K562 (cell line): ENCODE measurements at regions not wholly inside any gene's neighbourhood (a gene's known extent, or its start where the extent isn't known, plus 50 kb on each side); places are given as distances from the start of the nearest gene placed in this dataset.

ENCODE experiments used
- ATAC-seq: fragments of 200-7000 bp; cut with Tn5 transposase; 3 replicates; pipeline ENCODE4 v1.9.1; 2020; ENCODE audit warnings: moderate library complexity
- BruUV-seq: library from RNA; stranded (reverse); fragments of 400-500 nt; replicated peaks from 2 replicates; lab custom pipeline; 2021; lab: Mats Ljungman, UMichigan
- CTCF ChIA-PET: fragments of 300-600 bp; formaldehyde crosslinking; extraction: SDS; loops from one replicate; lab custom pipeline; 2021; ENCODE audit warnings: low intra/inter-chr PET ratio; lab: Yijun Ruan, JAX
- POLR2A ChIA-PET: fragments of 300-600, 350-650 bp; sonication (Branson Sonifier 250); formaldehyde crosslinking; extraction: SDS; loops from one replicate; lab custom pipeline; 2021; ENCODE audit warnings: antibody characterized with exemption, inconsistent platforms; lab: Yijun Ruan, JAX
- DNase-seq, 4 experiments: peaks; one replicate each; pipeline versions ENCODE4 v3.0.0 to v3.0.0-alpha.2; 2011 to 2018; ENCODE audit warnings: low spot score in 3 of 4, mixed read lengths in 3 of 4; ENCODE audit errors: extremely low read depth in 1 of 4
- FAIRE-seq: peaks from 2 replicates; lab custom pipeline; 2011; peaks lifted over from hg19 to GRCh38; lab: Jason Lieb, UNC
- H2AFZ ChIP-seq: 2 replicates; pipeline ENCODE4 v1.6.0; 2011; ENCODE audit warnings: low read depth, low read length, control low read depth, inconsistent platforms
- H3K27ac ChIP-seq: fragments of 200-600 bp; 3 replicates; pipeline ENCODE4 v1.8.0; 2011; ENCODE audit warnings: low read depth, mild to moderate bottlenecking, control low read depth, inconsistent platforms, low read length, moderate library complexity, mixed read lengths; ENCODE audit errors: extremely low read depth
- H3K27me3 ChIP-seq, 2 experiments: fragments of 300-600 bp in 1 of 2; 2 replicates in 1 of 2; 3 replicates in 1 of 2; pipeline versions ENCODE4 v1.6.0 to v1.8.0; 2011; ENCODE audit warnings: inconsistent platforms in 2 of 2, low read length in 2 of 2, mild to moderate bottlenecking in 1 of 2, mixed read lengths in 1 of 2, moderate library complexity in 1 of 2; ENCODE audit not compliant: control insufficient read depth in 2 of 2, insufficient read depth in 2 of 2
- H3K36me3 ChIP-seq: fragments of 300-600 bp; 3 replicates; pipeline ENCODE4 v1.8.0; 2011; ENCODE audit warnings: mild to moderate bottlenecking, low read length, inconsistent platforms; ENCODE audit not compliant: control insufficient read depth, insufficient read depth
- H3K4me1 ChIP-seq, 2 experiments: fragments of 200-600 bp in 1 of 2; replicated peaks in 1 of 2; 2 replicates in 1 of 2; 3 replicates in 1 of 2; pipeline versions ENCODE4 v1.5.1 to v1.8.0; 2011; ENCODE audit warnings: inconsistent platforms in 2 of 2, low read length in 2 of 2, mild to moderate bottlenecking in 1 of 2, mixed read lengths in 1 of 2, moderate library complexity in 1 of 2; ENCODE audit not compliant: control insufficient read depth in 2 of 2, insufficient read depth in 2 of 2
- H3K4me2 ChIP-seq: 2 replicates; pipeline ENCODE4 v1.6.1; 2011; ENCODE audit warnings: low read length, control low read depth, inconsistent platforms, mixed read lengths; ENCODE audit not compliant: insufficient read depth
- H3K4me3 ChIP-seq: fragments of 200-600 bp; sonication (generic), shearing (Covaris generic); 2 replicates; pipeline ENCODE4 v1.5.1; 2016; ENCODE audit warnings: control low read depth, inconsistent platforms
- H3K79me2 ChIP-seq: fragments of 200-600 bp; 3 replicates; pipeline ENCODE4 v1.8.0; 2011; ENCODE audit warnings: low read length, inconsistent platforms; ENCODE audit not compliant: control insufficient read depth, insufficient read depth
- H3K9ac ChIP-seq, 2 experiments: 2 replicates each; pipeline versions ENCODE4 v1.6.0 to v1.6.1; 2011; ENCODE audit warnings: low read depth in 2 of 2, low read length in 2 of 2, control low read depth in 1 of 2, inconsistent platforms in 1 of 2, mild to moderate bottlenecking in 1 of 2, mixed read lengths in 1 of 2; ENCODE audit not compliant: insufficient read depth in 1 of 2
- H3K9me1 ChIP-seq: one replicate; pipeline ENCODE4 v1.6.0; 2011; ENCODE audit warnings: inconsistent platforms, mild to moderate bottlenecking, low read length, moderate library complexity; ENCODE audit not compliant: control insufficient read depth, insufficient read depth
- H3K9me3 ChIP-seq: replicated peaks from 2 replicates; pipeline ENCODE4 v1.5.1; 2011; ENCODE audit warnings: low read depth, low read length, inconsistent platforms; ENCODE audit not compliant: control insufficient read depth, insufficient read depth
- H4K20me1 ChIP-seq: replicated peaks from 2 replicates; pipeline ENCODE4 v1.6.1; 2011; ENCODE audit warnings: low read length, inconsistent platforms, mixed read lengths; ENCODE audit not compliant: control insufficient read depth, insufficient read depth
- ATF7 ChIP-seq: fragments of 450-650 bp; IDR thresholded peaks from 2 replicates; pipeline ENCODE4 v1.7.1; 2014; ENCODE audit warnings: mild to moderate bottlenecking, moderate library complexity
- CUX1 ChIP-seq: fragments of 200-800 bp; sonication (Bioruptor generic); IDR thresholded peaks from 2 replicates; pipeline ENCODE4 v1.6.1; 2016; ENCODE audit warnings: missing genetic modification characterization, missing compliant biosample characterization
- CXXC5 ChIP-seq: fragments of 250-450 bp; sonication (Bioruptor Pico); IDR thresholded peaks from 2 replicates; pipeline ENCODE4 v1.8.0; 2022; ENCODE audit warnings: inconsistent platforms, mild to moderate bottlenecking, moderate library complexity
- ESRRA ChIP-seq: fragments of 450-650 bp; IDR thresholded peaks from 2 replicates; pipeline ENCODE4 v1.6.1; 2014; ENCODE audit warnings: low read depth, mild to moderate bottlenecking, moderate library complexity, borderline replicate concordance
- KDM4B ChIP-seq, 2 experiments: fragments of 450-650 bp in 1 of 2; sonication (generic) in 1 of 2; IDR thresholded peaks; 2 replicates each; pipeline ENCODE4 v1.6.1; 2016 to 2017; ENCODE audit warnings: borderline replicate concordance in 2 of 2, antibody characterized with exemption in 1 of 2, low read depth in 1 of 2, mild to moderate bottlenecking in 1 of 2
- NR2C1 ChIP-seq, 2 experiments: fragments of 450-650 bp; IDR thresholded peaks; 2 replicates each; pipeline ENCODE4 v1.6.1; 2017; ENCODE audit warnings: mild to moderate bottlenecking in 2 of 2, antibody characterized with exemption in 1 of 2, inconsistent platforms in 1 of 2, missing compliant biosample characterization in 1 of 2, missing genetic modification characterization in 1 of 2
- POLR2A ChIP-seq: fragments of 450-650 bp; conservative IDR thresholded peaks from 2 replicates; pipeline ENCODE4 v1.6.1; 2016
- POLR3G ChIP-seq: IDR thresholded peaks from 2 replicates; pipeline ENCODE4 v1.6.1; 2011; ENCODE audit not compliant: insufficient read length, insufficient replicate concordance; ENCODE audit errors: extremely low read depth
- PTTG1 ChIP-seq: fragments of 450-650 bp; IDR thresholded peaks from 2 replicates; pipeline ENCODE4 v1.6.1; 2016; ENCODE audit warnings: low read depth, mild to moderate bottlenecking, missing genetic modification characterization, missing compliant biosample characterization
- STAT5A ChIP-seq: IDR thresholded peaks from 2 replicates; pipeline ENCODE4 v1.6.1; 2012; ENCODE audit warnings: low read length, inconsistent platforms, borderline replicate concordance
- THAP12 ChIP-seq: fragments of 250-450 bp; sonication (Bioruptor Pico); IDR thresholded peaks from 2 replicates; pipeline ENCODE4 v1.9.0; 2021; ENCODE audit warnings: mild to moderate bottlenecking, inconsistent platforms
- ZNF140 ChIP-seq: fragments of 250-450 bp; sonication (Bioruptor Pico); IDR thresholded peaks from 2 replicates; pipeline ENCODE4 v1.8.0; 2021; ENCODE audit warnings: moderate library complexity, mild to moderate bottlenecking, inconsistent platforms
- ZNF143 ChIP-seq: sonication (generic); formaldehyde crosslinking; IDR thresholded peaks from 2 replicates; pipeline ENCODE4 v1.9.0; 2022; ENCODE audit warnings: mild to moderate bottlenecking, missing genetic modification reagents
- ZNF253 ChIP-seq: fragments of 250-450 bp; sonication (Bioruptor Pico); conservative IDR thresholded peaks from 2 replicates; pipeline ENCODE4 v1.6.1; 2021; ENCODE audit warnings: mild to moderate bottlenecking
- ZNF717 ChIP-seq: fragments of 250-450 bp; sonication (Bioruptor Pico); IDR thresholded peaks from 2 replicates; pipeline ENCODE4 v1.5.0; 2021
- WGBS: fragments of 100-300 bp; shearing (Covaris generic); methylation state at CpG from one replicate; pipeline ENCODE4 v1.1.6; 2016; ENCODE audit warnings: low coverage, mixed read lengths; ENCODE audit not compliant: insufficient coverage; ENCODE audit errors: missing lambda C conversion rate; 5-methylcytosine and 5-hydroxymethylcytosine counted together
- in situ Hi-C: fragments of 300-500 bp; cut with MboI; formaldehyde crosslinking; loops from 4 replicates; pipeline ENCODE4 v1.15.0; 2018; ENCODE audit warnings: inconsistent platforms, mixed read lengths
- intact Hi-C: fragments of 100-400 bp; cut with micrococcal nuclease; formaldehyde crosslinking; loops from 2 replicates; pipeline ENCODE4 v1.14.2; 2022
- TF ChIP-seq, protein P1 (sequence below): fragments of 450-650 bp; IDR thresholded peaks from one replicate; pipeline ENCODE4 v1.6.1; 2018; ENCODE audit warnings: mild to moderate bottlenecking, moderate library complexity; ENCODE audit not compliant: partially characterized antibody

- FAIRE-seq = no peak
- H2AFZ ChIP-seq = no peak overlapping the region
- ChIA-PET POLR2A (no interaction called here), CTCF (no interaction called here)
- H3K9ac ChIP-seq = no peak overlapping the region
- H3K4me1 ChIP-seq = no peaks in the 10 kb centered on the region
- H3K36me3 ChIP-seq = no peaks in the 10 kb centered on the region
- 1% methylated on average over 7 of the region's 7 CpGs for WGBS
- H3K4me3 ChIP-seq = no peak overlapping the region
- no TSS peak for BruUV-seq
- H3K79me2 ChIP-seq = no peaks in the 10 kb centered on the region
- intact Hi-C loops (no loop called here), in situ Hi-C loops (no loop called here)
- no peak overlapping the region for H3K4me2 ChIP-seq
- H3K27ac ChIP-seq = no peak overlapping the region
- no peaks in the 10 kb centered on the region for H4K20me1 ChIP-seq
- ATAC-seq = no peak
- no peaks in the 10 kb centered on the region for H3K9me1 ChIP-seq
- H3K27me3 ChIP-seq = no peaks in the 10 kb centered on the region
- H3K9me3 ChIP-seq = no peaks in the 10 kb centered on the region
- no peak for DNase-seq
- TF ChIP-seq PTTG1 (tag) (no peak), POLR2A (no peak), ZNF143 (CRISPR knock-in tag) (no peak), CUX1 (CRISPR knock-in tag) (no peak), ATF7 (no peak), NR2C1 (IDR thresholded peaks at IDR 0.05) (no peak), NR2C1 (tag; IDR thresholded peaks at IDR 0.05) (no peak), POLR3G (no peak), KDM4B (IDR thresholded peaks at IDR 0.05; ENCODE audit: borderline replicate concordance in 2 of 2, low read depth in 1 of 2) (no peak), ZNF253 (CRISPR knock-in tag) (no peak), STAT5A (no peak), THAP12 (CRISPR knock-in tag) (no peak), ZNF717 (no peak), CXXC5 (CRISPR knock-in tag) (no peak), ESRRA (no peak), ZNF140 (no peak)
- TF ChIP-seq, protein P1, sequence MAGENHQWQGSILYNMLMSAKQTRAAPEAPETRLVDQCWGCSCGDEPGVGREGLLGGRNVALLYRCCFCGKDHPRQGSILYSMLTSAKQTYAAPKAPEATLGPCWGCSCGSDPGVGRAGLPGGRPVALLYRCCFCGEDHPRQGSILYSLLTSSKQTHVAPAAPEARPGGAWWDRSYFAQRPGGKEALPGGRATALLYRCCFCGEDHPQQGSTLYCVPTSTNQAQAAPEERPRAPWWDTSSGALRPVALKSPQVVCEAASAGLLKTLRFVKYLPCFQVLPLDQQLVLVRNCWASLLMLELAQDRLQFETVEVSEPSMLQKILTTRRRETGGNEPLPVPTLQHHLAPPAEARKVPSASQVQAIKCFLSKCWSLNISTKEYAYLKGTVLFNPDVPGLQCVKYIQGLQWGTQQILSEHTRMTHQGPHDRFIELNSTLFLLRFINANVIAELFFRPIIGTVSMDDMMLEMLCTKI = no peak
Observed at GRCh38 chr4:95606739-95607138, 58.0 kb upstream of the UNC5C start.
